Lower leg skin (tissue), 3 donors: ENCODE measurements at regions not wholly inside any gene's neighbourhood (a gene's known extent, or its start where the extent isn't known, plus 50 kb on each side); places are given as distances from the start of the nearest gene placed in this dataset.

Experiments used
- POLR2A ChIP-seq, 2 donors: fragments of 450-650 bp; IDR thresholded peaks; one replicate each; pipeline ENCODE4 v1.6.1; 2016 to 2017; ENCODE audit warnings: antibody characterized with exemption in 2 of 2, mild to moderate bottlenecking in 1 of 2, moderate library complexity in 1 of 2
- TF ChIP-seq, protein P1 (sequence below), 3 donors: fragments of 450-650 bp; IDR thresholded peaks; one replicate each; pipeline ENCODE4 v1.5.1; 2016; ENCODE audit warnings: antibody characterized with exemption in 3 of 3, mild to moderate bottlenecking in 3 of 3, moderate library complexity in 2 of 3

DNA sequence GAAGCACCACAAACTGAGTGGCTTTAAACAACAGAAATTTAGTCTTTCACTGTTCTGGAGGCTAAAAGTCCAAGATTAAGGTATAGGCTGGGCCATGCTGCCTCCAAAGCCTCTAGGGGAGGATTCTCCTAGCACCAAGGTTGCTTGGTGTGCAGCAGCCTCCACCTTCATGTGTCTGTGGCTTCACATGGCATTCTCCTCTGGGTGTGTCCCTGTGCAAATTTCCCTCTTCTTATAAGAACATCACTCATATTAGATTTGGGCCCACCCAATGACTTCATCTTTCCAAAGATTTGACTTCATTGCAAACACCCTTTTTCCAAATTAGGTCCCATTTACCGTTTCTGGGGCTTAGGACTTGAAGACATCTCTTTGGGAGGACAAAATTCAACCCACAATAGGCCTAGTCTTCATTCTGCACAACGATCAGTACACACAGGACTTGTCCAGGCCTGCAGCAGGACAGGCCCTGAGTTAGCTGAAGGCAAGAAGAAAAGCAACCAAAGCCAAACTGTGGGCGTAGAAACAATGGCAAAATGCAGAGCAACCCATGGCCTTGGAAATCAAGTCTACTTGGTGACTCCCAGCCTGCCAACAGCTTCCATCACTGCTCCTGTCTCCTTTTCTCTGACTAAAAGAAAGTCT, 521.2 kb upstream of the NBEA start:
- TF ChIP-seq, protein P1, sequence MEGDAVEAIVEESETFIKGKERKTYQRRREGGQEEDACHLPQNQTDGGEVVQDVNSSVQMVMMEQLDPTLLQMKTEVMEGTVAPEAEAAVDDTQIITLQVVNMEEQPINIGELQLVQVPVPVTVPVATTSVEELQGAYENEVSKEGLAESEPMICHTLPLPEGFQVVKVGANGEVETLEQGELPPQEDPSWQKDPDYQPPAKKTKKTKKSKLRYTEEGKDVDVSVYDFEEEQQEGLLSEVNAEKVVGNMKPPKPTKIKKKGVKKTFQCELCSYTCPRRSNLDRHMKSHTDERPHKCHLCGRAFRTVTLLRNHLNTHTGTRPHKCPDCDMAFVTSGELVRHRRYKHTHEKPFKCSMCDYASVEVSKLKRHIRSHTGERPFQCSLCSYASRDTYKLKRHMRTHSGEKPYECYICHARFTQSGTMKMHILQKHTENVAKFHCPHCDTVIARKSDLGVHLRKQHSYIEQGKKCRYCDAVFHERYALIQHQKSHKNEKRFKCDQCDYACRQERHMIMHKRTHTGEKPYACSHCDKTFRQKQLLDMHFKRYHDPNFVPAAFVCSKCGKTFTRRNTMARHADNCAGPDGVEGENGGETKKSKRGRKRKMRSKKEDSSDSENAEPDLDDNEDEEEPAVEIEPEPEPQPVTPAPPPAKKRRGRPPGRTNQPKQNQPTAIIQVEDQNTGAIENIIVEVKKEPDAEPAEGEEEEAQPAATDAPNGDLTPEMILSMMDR (IDR thresholded peaks at IDR 0.05): no peak
- TF ChIP-seq POLR2A (IDR thresholded peaks at IDR 0.05): no peak
